ENCODE measurements at regions not wholly inside any gene's neighbourhood (a gene's known extent, or its start where the extent isn't known, plus 50 kb on each side); places are given as distances from the start of the nearest gene placed in this dataset.

GRCh38 chr3:135560847-135561246 lies 404.7 kb upstream of the PPP2R3A start:
- TF ChIP-seq, protein P1, sequence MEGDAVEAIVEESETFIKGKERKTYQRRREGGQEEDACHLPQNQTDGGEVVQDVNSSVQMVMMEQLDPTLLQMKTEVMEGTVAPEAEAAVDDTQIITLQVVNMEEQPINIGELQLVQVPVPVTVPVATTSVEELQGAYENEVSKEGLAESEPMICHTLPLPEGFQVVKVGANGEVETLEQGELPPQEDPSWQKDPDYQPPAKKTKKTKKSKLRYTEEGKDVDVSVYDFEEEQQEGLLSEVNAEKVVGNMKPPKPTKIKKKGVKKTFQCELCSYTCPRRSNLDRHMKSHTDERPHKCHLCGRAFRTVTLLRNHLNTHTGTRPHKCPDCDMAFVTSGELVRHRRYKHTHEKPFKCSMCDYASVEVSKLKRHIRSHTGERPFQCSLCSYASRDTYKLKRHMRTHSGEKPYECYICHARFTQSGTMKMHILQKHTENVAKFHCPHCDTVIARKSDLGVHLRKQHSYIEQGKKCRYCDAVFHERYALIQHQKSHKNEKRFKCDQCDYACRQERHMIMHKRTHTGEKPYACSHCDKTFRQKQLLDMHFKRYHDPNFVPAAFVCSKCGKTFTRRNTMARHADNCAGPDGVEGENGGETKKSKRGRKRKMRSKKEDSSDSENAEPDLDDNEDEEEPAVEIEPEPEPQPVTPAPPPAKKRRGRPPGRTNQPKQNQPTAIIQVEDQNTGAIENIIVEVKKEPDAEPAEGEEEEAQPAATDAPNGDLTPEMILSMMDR (IDR thresholded peaks at IDR 0.05), result no peak
- no peak for TF ChIP-seq POLR2A (IDR thresholded peaks at IDR 0.05; ENCODE audit: low read depth)
- TF ChIP-seq POLR2AphosphoS5 (IDR thresholded peaks at IDR 0.05), result no peak
- no peak for TF ChIP-seq EP300 (IDR thresholded peaks at IDR 0.05)
- H3K27ac ChIP-seq (replicated peaks in 1 of 4), result no peak overlapping the region
- H3K4me1 ChIP-seq, result no peaks in the 10 kb centered on the region
- DNase-seq (ENCODE audit: extremely low spot score), result peak; percentile 70
- H3K9me3 ChIP-seq, result no peaks in the 10 kb centered on the region
- intact Hi-C loops (cut with DNase I), result no loop called here
- no peak overlapping the region for H3K4me3 ChIP-seq
- H3K27me3 ChIP-seq, result peaks cover 0 to 6% (median 0%) of the 10 kb centered on the region in 4 donors
- H3K36me3 ChIP-seq, result no peaks in the 10 kb centered on the region
- 70% methylated on average over 4 of the region's 4 CpGs for WGBS

GRCh38 chr3:135564696-135565095 lies 400.8 kb upstream of the PPP2R3A start:
- WGBS, result 70% methylated on average over 4 of the region's 4 CpGs
- Histone ChIP-seq H3K9me3 (no peaks in the 10 kb centered on the region), H3K4me3 (no peak overlapping the region), H3K36me3 (no peaks in the 10 kb centered on the region), H3K4me1 (no peaks in the 10 kb centered on the region), H3K27me3 (peaks cover 0 to 6% (median 0%) of the 10 kb centered on the region in 4 donors), H3K27ac (replicated peaks in 1 of 4) (no peak overlapping the region)
- no peak for TF ChIP-seq EP300 (IDR thresholded peaks at IDR 0.05)
- TF ChIP-seq POLR2AphosphoS5 (IDR thresholded peaks at IDR 0.05), result no peak
- no peak for TF ChIP-seq POLR2A (IDR thresholded peaks at IDR 0.05; ENCODE audit: low read depth)
- TF ChIP-seq, protein P1 (IDR thresholded peaks at IDR 0.05), result no peak
- intact Hi-C loops (cut with DNase I), result no loop called here
- no peak for DNase-seq (ENCODE audit: extremely low spot score)

DNA sequence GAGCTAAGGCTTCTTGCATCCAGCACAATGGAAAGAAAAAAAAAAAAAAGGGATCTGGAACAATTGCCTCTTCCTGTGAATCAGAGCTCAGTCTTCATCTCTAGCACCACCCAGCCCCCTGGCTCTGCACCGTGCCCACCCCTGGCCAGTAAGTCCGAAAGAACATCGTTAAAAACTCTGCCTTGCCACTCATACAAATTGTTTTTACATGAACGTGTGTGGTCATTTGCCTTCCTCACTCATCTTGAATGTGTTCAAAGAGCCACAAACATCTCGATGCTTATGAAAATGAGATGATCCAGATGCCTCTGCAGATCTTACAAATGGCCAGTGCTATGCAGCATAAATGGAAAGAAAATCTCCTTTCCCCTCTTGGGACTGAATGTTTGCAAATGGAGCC lies 400.0 kb upstream of the PPP2R3A start:
- Histone ChIP-seq H3K27ac (replicated peaks in 1 of 4) (no peak overlapping the region), H3K4me3 (no peak overlapping the region), H3K27me3 (peaks cover 0 to 6% (median 0%) of the 10 kb centered on the region in 4 donors), H3K4me1 (no peaks in the 10 kb centered on the region), H3K9me3 (no peaks in the 10 kb centered on the region), H3K36me3 (no peaks in the 10 kb centered on the region)
- 31% methylated on average over 5 of the region's 5 CpGs for WGBS
- intact Hi-C loops (cut with DNase I), result no loop called here
- DNase-seq (ENCODE audit: extremely low spot score), result peak; percentile 53
- TF ChIP-seq POLR2AphosphoS5 (IDR thresholded peaks at IDR 0.05), result no peak
- TF ChIP-seq POLR2A (IDR thresholded peaks at IDR 0.05; ENCODE audit: low read depth), result no peak
- TF ChIP-seq, protein P1 (IDR thresholded peaks at IDR 0.05), result no peak
- TF ChIP-seq EP300 (IDR thresholded peaks at IDR 0.05), result no peak

DNA sequence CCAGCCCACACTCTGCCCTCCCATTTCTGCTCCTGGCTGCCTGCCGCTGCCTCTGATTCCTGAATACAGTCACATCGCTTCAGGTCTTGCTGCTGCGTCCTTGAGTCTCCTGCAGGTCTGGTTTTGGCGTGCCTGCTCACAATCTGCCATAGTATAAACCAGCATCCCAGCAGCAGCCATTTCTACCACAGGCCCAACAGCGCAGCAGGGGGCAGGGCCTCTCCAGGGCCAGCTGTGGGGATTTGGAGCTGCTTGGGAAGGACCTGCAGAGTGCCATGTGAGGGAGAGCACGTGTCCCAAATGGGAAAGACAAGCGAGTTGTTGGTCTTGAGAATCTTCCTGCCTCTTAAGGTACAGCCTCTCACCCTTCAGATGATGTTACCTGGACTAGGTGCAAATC lies 398.3 kb upstream of the PPP2R3A start:
- H3K9me3 ChIP-seq, result no peaks in the 10 kb centered on the region

More for the DNA sequence above, 398.3 kb upstream of the PPP2R3A start:
- Histone ChIP-seq H3K4me3 (no peak overlapping the region), H3K27me3 (peaks cover 0 to 6% (median 0%) of the 10 kb centered on the region in 4 donors), H3K36me3 (no peaks in the 10 kb centered on the region), H3K27ac (replicated peaks in 1 of 4) (no peak overlapping the region), H3K4me1 (no peaks in the 10 kb centered on the region)
- peak; percentile 84 for DNase-seq (ENCODE audit: extremely low spot score)
- 89% methylated on average over 7 of the region's 7 CpGs for WGBS
- TF ChIP-seq POLR2A (IDR thresholded peaks at IDR 0.05; ENCODE audit: low read depth) (no peak), EP300 (IDR thresholded peaks at IDR 0.05) (no peak), POLR2AphosphoS5 (IDR thresholded peaks at IDR 0.05) (no peak)
- TF ChIP-seq, protein P1 (IDR thresholded peaks at IDR 0.05), result no peak
- intact Hi-C loops (cut with DNase I), result no loop called here
